Esophagus squamous epithelium (tissue), 5 donors: ENCODE measurements at regions not wholly inside any gene's neighbourhood (a gene's known extent, or its start where the extent isn't known, plus 50 kb on each side); places are given as distances from the start of the nearest gene placed in this dataset.

Experiments
- DNase-seq: peaks from one replicate; lab custom pipeline; 2025; lab: John Stamatoyannopoulos, UW
- H3K27ac ChIP-seq, 4 donors: fragments of 200-600 bp; sonication (generic); one replicate each; pipeline ENCODE4 v1.5.1; 2016 to 2019; ENCODE audit warnings: mild to moderate bottlenecking in 1 of 4
- H3K27me3 ChIP-seq, 4 donors: fragments of 200-600 bp; sonication (generic); 1 replicate in 3 of 4; 2 replicates in 1 of 4; pipeline versions ENCODE4 v1.5.1 to v1.6.0; 2017 to 2021; ENCODE audit warnings: antibody characterized with exemption in 1 of 4
- H3K36me3 ChIP-seq, 3 donors: fragments of 200-600 bp; sonication (generic); one replicate each; pipeline ENCODE4 v1.5.1; 2016 to 2019
- H3K4me1 ChIP-seq, 3 donors: fragments of 200-600 bp; sonication (generic); one replicate each; pipeline ENCODE4 v1.5.1; 2017 to 2019
- H3K4me3 ChIP-seq, 4 donors: fragments of 200-600 bp; sonication (generic); 1 replicate in 3 of 4; 2 replicates in 1 of 4; pipeline ENCODE4 v1.5.1; 2016 to 2019; ENCODE audit warnings: mild to moderate bottlenecking in 2 of 4, moderate library complexity in 1 of 4
- H3K9me3 ChIP-seq, 3 donors: fragments of 200-600 bp; sonication (generic); one replicate each; pipeline ENCODE4 v1.5.1; 2016 to 2019
- POLR2A ChIP-seq, 4 donors: fragments of 450-650 bp; IDR thresholded peaks; one replicate each; pipeline ENCODE4 v1.6.1; 2017; ENCODE audit warnings: antibody characterized with exemption in 4 of 4, mild to moderate bottlenecking in 4 of 4, moderate library complexity in 3 of 4
- WGBS, 2 donors: methylation state at CpG; one replicate each; pipeline ENCODE4 v1.1.5; 2018; 5-methylcytosine and 5-hydroxymethylcytosine counted together
- intact Hi-C: fragments of 100-400 bp; cut with DNase I; formaldehyde crosslinking; loops from one replicate; pipeline ENCODE4 v1.15.0; 2022
- TF ChIP-seq, protein P1 (sequence below), 6 experiments: fragments of 450-650 bp in 4 of 6; fragments of 200-600 bp in 2 of 6; sonication (generic) in 2 of 6; IDR thresholded peaks; one replicate each; pipeline ENCODE4 v1.5.1; 2016 to 2019; ENCODE audit warnings: antibody characterized with exemption in 6 of 6, mild to moderate bottlenecking in 4 of 6, moderate library complexity in 4 of 6
- donor health status: DM: yes; HTN: yes; CAD: no.

DNA sequence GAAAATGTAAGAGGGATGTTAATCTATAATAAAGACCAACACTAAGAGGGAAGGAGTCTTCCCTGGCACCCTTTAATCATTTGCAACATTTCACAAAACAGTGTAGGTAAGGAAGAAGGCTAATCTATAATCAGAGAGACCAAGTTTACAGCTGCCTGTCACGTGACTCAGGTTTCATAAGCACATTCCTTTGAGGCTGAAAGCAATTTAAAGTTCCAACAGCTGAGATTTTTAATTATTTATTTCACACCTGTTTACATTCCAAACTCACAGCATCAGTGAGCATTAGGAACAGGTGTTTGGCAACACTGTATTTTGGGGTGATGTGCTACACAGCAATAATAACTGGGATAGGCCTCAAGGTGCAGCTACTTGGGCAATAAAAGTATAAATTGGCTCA lies 75.7 kb upstream of the PGBD5 start:
- WGBS, 2 donors, result 41 to 64% methylated on average over 1 of the region's 1 CpG
- intact Hi-C loops, result no loop called here
- no peak for DNase-seq

DNA sequence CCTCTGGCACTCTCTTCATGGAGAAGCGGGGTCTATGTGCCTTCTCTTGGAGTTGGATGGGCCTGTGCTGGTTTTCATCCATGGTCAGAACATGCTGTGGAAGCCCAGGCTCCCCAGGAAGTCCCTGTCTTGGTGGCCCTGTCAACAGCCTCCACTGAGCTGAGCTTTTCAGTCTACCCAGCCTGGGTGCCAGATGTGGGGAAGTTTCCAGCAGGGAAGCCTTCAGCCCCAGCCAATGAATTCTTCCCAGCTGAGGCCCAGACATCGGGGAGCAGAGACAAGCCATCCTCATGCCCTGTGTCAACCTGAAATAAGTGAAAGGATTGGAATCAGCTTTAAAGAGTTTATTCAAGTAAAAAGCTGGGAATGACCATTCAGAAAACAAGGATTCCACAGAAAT lies 75.1 kb upstream of the PGBD5 start:
- no peak for DNase-seq
- no peaks in the 10 kb centered on the region for H3K9me3 ChIP-seq
- 78 to 100% methylated on average over 1 to 2 of the region's 2 CpGs for WGBS, 2 donors
- peaks cover 0 to 15% (median 0%) of the 10 kb centered on the region in 4 donors for H3K27me3 ChIP-seq
- TF ChIP-seq, protein P1, sequence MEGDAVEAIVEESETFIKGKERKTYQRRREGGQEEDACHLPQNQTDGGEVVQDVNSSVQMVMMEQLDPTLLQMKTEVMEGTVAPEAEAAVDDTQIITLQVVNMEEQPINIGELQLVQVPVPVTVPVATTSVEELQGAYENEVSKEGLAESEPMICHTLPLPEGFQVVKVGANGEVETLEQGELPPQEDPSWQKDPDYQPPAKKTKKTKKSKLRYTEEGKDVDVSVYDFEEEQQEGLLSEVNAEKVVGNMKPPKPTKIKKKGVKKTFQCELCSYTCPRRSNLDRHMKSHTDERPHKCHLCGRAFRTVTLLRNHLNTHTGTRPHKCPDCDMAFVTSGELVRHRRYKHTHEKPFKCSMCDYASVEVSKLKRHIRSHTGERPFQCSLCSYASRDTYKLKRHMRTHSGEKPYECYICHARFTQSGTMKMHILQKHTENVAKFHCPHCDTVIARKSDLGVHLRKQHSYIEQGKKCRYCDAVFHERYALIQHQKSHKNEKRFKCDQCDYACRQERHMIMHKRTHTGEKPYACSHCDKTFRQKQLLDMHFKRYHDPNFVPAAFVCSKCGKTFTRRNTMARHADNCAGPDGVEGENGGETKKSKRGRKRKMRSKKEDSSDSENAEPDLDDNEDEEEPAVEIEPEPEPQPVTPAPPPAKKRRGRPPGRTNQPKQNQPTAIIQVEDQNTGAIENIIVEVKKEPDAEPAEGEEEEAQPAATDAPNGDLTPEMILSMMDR (IDR thresholded peaks at IDR 0.05), result no peak
- TF ChIP-seq POLR2A (IDR thresholded peaks at IDR 0.05), result no peak
- H3K4me3 ChIP-seq, result no peak overlapping the region
- no peaks in the 10 kb centered on the region for H3K4me1 ChIP-seq
- intact Hi-C loops, result no loop called here
- no peak overlapping the region for H3K27ac ChIP-seq
- H3K36me3 ChIP-seq, result no peaks in the 10 kb centered on the region

More for the DNA sequence above, 75.7 kb upstream of the PGBD5 start:
- H3K27me3 ChIP-seq, result peaks cover 0 to 9% (median 0%) of the 10 kb centered on the region in 4 donors
- no peak overlapping the region for H3K4me3 ChIP-seq
- no peak overlapping the region for H3K27ac ChIP-seq
- peaks cover 0 to under 1% (median 0%) of the 10 kb centered on the region in 3 donors for H3K4me1 ChIP-seq
- no peaks in the 10 kb centered on the region for H3K9me3 ChIP-seq
- TF ChIP-seq, protein P1 (IDR thresholded peaks at IDR 0.05), result no peak
- no peak for TF ChIP-seq POLR2A (IDR thresholded peaks at IDR 0.05)
- no peaks in the 10 kb centered on the region for H3K36me3 ChIP-seq

DNA sequence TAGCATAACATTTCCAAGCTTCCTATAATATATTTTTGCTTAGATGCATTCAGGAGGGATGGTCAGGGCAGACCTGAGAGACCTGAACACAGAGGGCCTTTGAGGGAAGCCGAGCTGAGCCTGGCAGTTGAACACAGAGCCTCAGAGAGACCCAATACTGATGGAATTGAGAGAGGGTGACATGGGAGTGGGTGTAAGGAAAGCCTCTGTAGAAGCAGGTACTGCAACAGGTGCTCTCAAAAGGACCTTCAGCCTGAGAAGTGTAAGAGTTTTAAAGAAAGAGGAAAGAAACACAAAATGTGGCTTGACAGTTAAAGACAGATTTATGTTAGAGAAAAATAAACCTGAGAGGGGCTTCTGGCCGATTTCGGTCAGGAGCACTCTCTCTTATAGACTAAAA lies 73.9 kb upstream of the PGBD5 start:
- DNase-seq, result no peak
- no peaks in the 10 kb centered on the region for H3K36me3 ChIP-seq
- intact Hi-C loops, result no loop called here
- TF ChIP-seq, protein P1 (IDR thresholded peaks at IDR 0.05), result no peak
- TF ChIP-seq POLR2A (IDR thresholded peaks at IDR 0.05), result no peak
- no peak overlapping the region for H3K4me3 ChIP-seq
- H3K4me1 ChIP-seq, result no peaks in the 10 kb centered on the region
- H3K27ac ChIP-seq, result no peak overlapping the region
- 74 to 88% methylated on average over 3 of the region's 3 CpGs for WGBS, 2 donors
- peaks cover 0 to 22% (median 0%) of the 10 kb centered on the region in 4 donors for H3K27me3 ChIP-seq
- H3K9me3 ChIP-seq, result no peaks in the 10 kb centered on the region

DNA sequence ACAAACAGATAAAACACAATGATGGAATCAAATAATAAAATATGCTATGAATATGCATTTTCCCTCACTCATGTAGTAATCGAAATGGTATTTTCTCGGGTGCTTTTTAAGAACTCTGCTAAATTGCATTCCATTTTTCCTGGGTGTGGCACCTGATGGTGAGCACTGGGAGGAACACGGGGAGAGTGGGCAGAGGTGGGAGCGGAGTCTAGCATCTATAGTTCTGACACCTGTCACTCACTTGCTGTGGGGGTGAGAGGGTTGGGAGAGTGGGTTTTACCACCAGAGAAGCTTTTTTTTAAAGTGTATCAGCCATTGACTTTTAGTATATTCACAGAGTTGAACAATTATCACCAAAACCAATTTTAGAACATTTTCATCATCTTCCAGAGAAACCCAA lies 73.4 kb upstream of the PGBD5 start:
- no peak for DNase-seq
- Histone ChIP-seq H3K27me3 (peaks cover 0 to 22% (median 0%) of the 10 kb centered on the region in 4 donors), H3K27ac (no peak overlapping the region), H3K36me3 (no peaks in the 10 kb centered on the region), H3K4me1 (no peaks in the 10 kb centered on the region), H3K9me3 (no peaks in the 10 kb centered on the region), H3K4me3 (no peak overlapping the region)
- TF ChIP-seq, protein P1 (IDR thresholded peaks at IDR 0.05), result no peak
- no peak for TF ChIP-seq POLR2A (IDR thresholded peaks at IDR 0.05)
- intact Hi-C loops, result no loop called here
- WGBS, 2 donors, result 74 to 76% methylated on average over 4 of the region's 4 CpGs

DNA sequence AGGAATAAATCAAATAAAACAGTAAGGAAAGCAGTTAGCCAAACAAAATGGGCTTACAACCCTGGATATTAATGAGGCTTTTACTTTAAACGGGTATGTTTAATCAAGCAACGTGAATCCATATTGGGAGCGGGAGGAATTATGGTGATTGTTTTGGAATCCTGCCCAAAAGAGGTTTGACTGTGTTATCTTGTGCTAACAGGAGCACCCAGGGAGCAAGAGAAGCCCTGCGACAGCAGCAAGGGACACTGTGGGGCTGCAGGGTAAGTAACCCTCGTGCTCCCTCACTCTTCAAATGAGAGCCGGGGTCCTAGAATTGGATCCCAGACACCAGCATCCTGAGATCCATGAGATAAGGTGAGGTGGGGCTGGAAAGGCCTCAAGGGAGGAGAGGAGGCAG lies 72.6 kb upstream of the PGBD5 start:
- Histone ChIP-seq H3K27me3 (peaks cover 0 to 22% (median 0%) of the 10 kb centered on the region in 4 donors), H3K36me3 (no peaks in the 10 kb centered on the region), H3K4me3 (no peak overlapping the region), H3K4me1 (no peaks in the 10 kb centered on the region), H3K27ac (no peak overlapping the region), H3K9me3 (no peaks in the 10 kb centered on the region)
- DNase-seq, result no peak
- WGBS, 2 donors, result 51 to 61% methylated on average over 4 to 6 of the region's 6 CpGs
- intact Hi-C loops, result no loop called here
- TF ChIP-seq, protein P1 (IDR thresholded peaks at IDR 0.05), result no peak
- no peak for TF ChIP-seq POLR2A (IDR thresholded peaks at IDR 0.05)
